Activated CD4-positive, alpha-beta T cell treated with anti-CD3 and anti-CD28 coated beads, Interleukin-2, amount 50 U/mL, for 24 hours (primary cell): ENCODE measurements at regions not wholly inside any gene's neighbourhood (a gene's known extent, or its start where the extent isn't known, plus 50 kb on each side); places are given as distances from the start of the nearest gene placed in this dataset.
"Not testable (repeated sequence)": the region's sequence is repeated elsewhere in the genome, so short reads cannot be mapped to it uniquely, and the experiment has no call there.

Source experiments
- DNase-seq, 2 donors: peaks; one replicate each; pipeline ENCODE4 v3.0.0-alpha.2; 2020; ENCODE audit warnings: low read depth in 1 of 2, low spot score in 1 of 2

DNA sequence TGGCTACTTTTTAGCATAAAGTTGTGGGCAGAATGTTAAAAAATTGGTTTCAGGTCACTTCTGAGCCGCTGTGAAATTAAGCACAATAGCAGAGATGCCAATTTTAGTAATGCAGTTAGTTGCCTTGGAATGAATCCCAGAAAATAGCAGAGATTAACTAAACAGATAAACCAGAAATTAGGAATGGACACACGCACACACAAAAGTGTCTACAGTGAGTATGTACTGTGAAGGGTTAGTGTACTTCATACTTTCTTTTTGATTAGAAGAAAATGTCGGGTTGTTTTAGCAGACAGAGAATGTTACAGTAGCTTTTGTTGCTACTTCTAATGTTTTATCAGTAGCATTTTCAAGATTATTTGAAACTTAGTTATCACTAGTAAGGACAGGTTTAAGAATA, 106.7 kb downstream of the LEPR start:
- DNase-seq: no peak

DNA sequence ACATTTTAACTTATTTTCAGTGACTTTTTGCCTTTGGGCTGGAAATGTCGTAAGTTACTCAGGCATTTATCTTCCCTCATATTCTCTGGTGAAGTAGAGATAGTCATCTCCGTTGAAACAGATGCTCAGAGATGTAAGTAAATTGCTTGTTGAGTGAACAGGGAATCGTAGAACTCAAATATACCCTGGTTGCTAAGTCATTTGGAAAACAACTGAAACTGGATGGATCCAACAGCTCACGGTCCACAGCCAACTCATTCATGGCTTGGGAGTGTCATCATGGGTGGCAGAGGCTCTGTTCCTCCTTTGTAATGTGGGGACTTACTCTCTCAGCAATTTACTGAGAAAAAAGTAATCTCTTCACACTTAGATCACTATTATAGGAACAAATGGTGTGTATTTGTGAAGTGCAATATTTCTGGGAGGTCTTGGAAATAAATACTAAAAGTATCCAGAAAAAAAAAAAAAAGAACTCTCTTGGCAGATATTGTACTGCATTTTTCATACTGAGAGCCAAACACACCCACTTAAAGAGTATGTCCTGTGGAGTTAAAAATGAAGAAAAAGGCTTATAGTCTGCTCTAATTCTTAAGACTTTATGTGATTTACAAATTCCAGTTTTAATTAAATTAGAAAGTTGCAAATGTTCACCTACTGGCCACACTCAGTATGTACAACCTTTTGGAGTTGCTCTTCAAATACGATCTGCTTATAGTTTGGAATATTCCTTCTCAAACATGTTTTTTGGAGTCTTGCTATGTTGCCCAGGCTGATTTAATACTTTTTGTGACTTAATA, 107.4 kb downstream of the LEPR start:
- no peak for DNase-seq

GRCh38 chr1:65531972-65532570, 111.6 kb downstream of the LEPR start:
- DNase-seq: no peak

DNA sequence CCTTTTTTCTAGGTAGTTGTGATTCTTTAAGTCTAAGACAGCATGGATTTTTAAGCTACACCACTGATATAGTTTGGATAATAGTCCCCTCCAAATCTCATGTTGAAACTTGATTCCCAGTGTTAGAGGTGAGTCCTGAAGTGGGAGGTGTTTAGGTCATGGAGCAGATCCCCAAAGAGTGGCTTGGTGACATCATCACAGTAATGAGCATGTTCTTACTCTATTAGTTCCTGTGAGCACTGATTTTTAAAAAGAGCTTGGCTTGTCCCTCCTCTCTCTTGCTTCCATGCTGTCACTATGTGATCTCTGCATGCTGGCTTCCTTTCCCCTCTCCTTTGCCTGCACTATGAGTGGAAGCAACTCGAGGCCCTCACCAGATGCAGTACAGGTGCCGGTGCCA, 115.5 kb downstream of the LEPR start:
- DNase-seq: no peak

GRCh38 chr1:65538086-65538485, 117.6 kb downstream of the LEPR start:
- DNase-seq: no peak

- no peak for DNase-seq
Observed at GRCh38 chr1:65538664-65539063, 118.2 kb downstream of the LEPR start.

DNA sequence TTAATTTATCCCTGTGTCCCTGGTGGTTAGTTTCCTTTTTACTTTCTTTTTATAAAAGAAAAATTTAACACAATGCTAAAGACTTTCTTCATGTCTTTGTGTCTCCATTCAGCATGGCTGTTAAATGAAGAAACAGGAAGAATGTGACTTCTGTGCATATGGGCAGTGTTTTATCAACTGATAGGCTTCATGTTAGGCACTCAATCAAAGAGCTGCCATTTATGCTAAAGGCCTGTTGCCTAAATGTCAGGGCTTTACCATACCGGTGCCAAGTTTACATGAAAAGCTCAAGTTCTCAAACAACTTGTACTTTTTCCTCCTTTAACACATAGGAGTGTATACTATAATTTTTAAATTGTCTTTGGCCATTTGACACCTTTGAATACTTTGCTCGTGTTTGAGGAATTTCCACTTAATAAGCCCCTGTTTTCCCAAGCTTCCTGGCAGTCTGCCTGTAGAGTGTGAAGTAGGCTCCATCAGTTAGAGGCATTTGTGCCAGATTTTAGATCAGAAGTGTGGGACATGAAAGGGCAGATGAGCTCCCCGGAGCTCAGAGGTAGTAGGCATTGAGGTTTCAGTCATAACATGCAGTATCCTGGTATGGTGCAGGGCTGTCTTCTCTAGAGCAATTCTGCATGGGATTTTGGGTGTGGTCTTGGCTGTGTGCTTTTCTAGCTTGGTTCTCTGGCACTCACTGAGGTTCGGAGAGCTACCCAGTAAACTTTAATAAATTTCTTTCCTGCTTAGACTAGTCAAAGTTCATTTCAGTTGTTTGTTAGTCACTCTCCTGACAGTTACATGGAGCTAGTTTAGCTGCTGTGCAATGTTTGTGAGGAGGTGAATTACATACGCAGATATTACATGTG, 119.0 kb downstream of the LEPR start:
- no peak for DNase-seq

DNA sequence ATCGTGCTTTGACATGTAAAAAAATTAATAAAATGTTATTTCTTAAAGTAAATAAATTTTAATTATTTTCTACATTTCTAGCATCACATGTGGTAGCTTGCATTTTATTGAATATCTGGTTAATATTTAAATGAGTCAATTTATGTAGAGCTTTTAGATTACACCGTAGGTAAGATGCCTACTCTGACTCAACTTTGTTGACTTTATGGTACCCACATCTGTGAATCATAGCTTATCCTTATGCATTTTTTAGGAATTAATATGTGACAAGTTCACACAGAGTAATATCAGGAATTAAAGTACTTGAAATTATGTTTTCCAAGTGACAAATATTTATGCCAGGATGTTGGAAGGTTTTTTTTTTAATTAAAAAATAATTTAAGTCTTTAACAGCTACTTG, 120.7 kb downstream of the LEPR start:
- no peak for DNase-seq

GRCh38 chr1:65541865-65542264, 121.4 kb downstream of the LEPR start:
- no peak for DNase-seq

DNA sequence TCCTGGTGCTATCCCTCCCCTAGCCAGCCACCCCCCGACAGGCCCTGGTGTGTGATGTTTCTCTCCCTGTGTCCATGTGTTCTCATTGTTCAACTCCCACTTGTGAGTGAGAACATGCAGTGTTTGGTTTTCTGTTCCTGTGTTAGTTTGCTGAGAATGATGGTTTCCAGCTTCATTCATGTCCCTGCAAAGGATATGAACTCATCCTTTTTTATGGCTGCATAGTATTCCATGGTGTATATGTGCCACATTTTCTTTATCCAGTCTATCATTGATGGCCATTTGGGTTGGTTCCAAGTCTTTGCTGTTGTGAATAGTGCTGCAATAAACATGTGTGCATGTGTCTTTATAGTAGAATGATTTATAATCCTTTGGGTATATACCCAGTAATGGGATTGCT, 122.1 kb downstream of the LEPR start:
- not testable (repeated sequence) for DNase-seq

GRCh38 chr1:65550306-65551010, 130.0 kb downstream of the LEPR start:
- not testable (repeated sequence) for DNase-seq

- DNase-seq: not testable (repeated sequence)
Observed at GRCh38 chr1:65552484-65552883, 132.0 kb downstream of the LEPR start.

DNA sequence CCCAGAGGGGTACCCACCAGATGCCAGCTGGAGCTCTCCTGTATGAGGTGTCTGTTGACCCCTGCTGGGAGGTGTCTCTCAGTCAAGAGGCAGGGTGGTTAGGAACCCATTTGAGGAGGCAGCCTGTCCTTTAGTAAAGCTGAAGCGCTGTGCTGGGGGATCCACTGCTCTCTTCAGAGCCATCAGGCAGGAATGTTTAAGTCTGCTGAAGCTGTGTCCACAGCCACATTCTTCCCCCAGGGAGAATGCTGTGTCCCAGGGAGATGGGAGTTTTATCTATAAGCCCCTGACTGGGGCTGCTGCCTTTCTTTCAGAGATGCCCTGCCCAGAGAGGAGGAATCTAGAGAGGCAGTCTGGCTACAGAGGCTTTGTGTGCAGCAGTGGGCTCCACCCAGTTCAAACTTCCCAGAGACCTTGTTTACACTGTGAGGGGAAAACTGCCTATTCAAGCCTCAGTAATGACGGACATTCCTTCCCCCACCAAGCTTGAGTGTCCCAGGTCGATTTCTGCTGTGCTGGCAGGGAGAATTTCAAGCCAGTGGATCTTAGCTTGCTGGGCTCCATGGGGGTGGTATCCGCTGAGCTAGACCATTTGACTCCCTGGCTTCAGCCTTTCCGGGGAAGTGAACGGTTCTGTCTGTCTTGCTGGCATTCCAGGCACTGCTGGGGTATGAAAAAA, 133.8 kb downstream of the LEPR start:
- DNase-seq: not testable (repeated sequence)

- DNase-seq: no peak
Observed at GRCh38 chr1:65554829-65555228, 134.4 kb downstream of the LEPR start.

GRCh38 chr1:65558215-65558614, 137.7 kb downstream of the LEPR start:
- no peak for DNase-seq

DNA sequence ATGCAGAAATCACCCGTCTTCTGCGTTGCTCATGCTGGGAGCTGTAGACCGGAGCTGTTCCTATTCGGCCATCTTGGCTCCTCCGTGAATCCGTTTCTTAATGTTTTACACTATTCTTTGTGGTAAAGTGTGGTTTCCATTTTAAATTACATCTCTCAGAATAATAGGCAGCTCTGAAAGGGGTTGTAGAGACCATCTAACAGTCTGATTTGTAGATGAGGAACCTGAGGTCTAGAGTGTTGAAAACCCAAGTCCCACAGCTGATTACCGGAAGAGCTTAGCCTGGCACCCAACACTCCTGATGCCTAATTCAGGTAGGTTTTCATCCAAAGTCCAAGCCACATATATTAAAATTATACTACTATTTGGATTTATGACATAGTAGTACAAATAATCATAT, 144.0 kb downstream of the LEPR start:
- DNase-seq: no peak

DNA sequence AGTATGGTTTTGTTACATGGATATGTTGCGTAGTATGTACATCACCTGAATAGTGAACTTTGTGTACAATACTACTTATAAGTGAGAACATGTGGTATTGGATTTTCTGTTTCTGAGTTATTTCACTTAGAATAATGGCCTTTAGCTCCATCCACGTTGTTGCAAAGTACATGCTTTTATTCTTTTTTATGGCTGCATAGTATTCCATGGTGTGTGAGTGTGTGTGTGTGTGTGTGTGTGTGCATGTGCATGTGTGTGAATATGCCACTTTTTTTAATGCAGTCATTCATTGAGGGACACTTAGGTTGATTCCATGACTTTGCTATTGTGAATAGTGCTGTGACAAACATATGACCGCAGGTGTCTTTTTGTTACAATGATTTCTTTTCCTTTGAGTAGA, 147.8 kb downstream of the LEPR start:
- no peak for DNase-seq

DNA sequence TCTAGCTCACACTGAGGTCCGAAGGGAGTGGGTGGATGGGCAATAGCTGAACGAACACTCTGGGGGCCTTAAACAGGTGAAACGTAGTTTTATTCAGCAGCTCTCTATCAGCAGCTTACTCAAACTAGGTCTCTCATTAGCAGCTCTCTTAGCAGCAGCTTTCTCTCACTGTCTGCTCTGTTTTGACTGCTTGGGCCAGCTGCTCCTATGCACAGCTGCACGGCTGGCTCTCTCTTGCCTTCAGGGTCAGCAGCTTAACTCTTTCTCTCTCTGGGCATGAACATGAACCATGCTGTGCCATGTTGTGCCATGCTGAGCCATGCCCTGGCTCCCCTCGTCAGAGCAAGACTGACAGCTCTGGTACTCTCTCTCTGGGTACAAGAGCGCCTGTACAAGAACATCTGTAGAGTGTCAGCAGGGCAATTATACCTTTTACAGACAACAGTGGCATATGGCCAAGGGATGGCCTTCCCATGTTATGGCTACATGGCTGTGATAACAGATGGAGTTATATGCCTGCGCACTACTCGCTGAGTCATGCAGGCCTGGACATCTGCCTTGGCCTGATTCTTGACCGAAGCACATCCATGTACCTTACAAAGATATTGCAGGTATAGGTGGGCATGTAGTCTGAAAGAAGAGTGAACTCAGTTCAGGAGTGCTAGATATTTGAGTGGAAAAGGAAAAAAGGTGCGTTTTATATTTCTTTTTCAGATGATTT, 152.4 kb downstream of the LEPR start:
- DNase-seq: no peak

- no peak for DNase-seq
Observed at GRCh38 chr1:65577278-65577677, 156.8 kb downstream of the LEPR start.

DNA sequence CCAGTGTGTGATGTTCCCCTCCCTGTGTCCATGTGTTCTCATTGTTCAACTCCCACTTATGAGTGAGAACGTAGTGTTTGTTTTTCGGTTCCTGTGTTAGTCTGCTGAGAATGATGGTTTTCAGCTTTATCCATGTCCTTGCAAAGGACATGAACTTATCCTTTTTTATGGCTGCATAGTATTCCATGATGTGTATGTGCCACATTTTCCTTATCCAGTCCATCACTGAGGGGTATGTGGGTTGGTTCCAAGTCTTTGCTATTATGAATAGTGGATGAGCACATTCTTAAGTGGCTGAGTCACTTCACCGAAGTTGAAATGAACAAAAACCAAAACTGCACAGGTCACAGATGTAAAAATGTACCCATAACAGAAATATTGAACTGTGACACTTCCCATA, 157.5 kb downstream of the LEPR start:
- not testable (repeated sequence) for DNase-seq
